GM12875 (cell line): ENCODE measurements at regions not wholly inside any gene's neighbourhood (a gene's known extent, or its start where the extent isn't known, plus 50 kb on each side); places are given as distances from the start of the nearest gene placed in this dataset.

Source experiments
- H3K4me3 ChIP-seq: one replicate; pipeline ENCODE4 v1.5.1; 2011; ENCODE audit warnings: low read depth, low read length, control low read depth
- CTCF ChIP-seq: IDR thresholded peaks from 2 replicates; pipeline ENCODE4 v1.5.1; 2011; ENCODE audit warnings: low read depth, mild to moderate bottlenecking, control low read depth, inconsistent platforms, low read length, moderate library complexity, borderline replicate concordance; ENCODE audit not compliant: insufficient read depth

- no peak overlapping the region for H3K4me3 ChIP-seq
- TF ChIP-seq CTCF: no peak
Observed at GRCh38 chr14:85915711-85916110, 385.8 kb downstream of the FLRT2 start.

- H3K4me3 ChIP-seq: no peak overlapping the region
- no peak for TF ChIP-seq CTCF
Observed at GRCh38 chr14:85912141-85912540, 382.2 kb downstream of the FLRT2 start.

- H3K4me3 ChIP-seq: no peak overlapping the region
- TF ChIP-seq CTCF: no peak
Observed at GRCh38 chr14:85911044-85911443, 381.1 kb downstream of the FLRT2 start.

GRCh38 chr14:85909581-85909980 is 379.6 kb downstream of the FLRT2 start:
- TF ChIP-seq CTCF: no peak
- H3K4me3 ChIP-seq: no peak overlapping the region

GRCh38 chr14:85907536-85907935 is 377.6 kb downstream of the FLRT2 start:
- no peak for TF ChIP-seq CTCF
- no peak overlapping the region for H3K4me3 ChIP-seq

- no peak for TF ChIP-seq CTCF
- H3K4me3 ChIP-seq: no peak overlapping the region
Observed at GRCh38 chr14:85897808-85898207, 367.9 kb downstream of the FLRT2 start.

GRCh38 chr14:85895603-85896002 is 365.7 kb downstream of the FLRT2 start:
- no peak overlapping the region for H3K4me3 ChIP-seq
- TF ChIP-seq CTCF: no peak
